ENCODE measurements at regions not wholly inside any gene's neighbourhood (a gene's known extent, or its start where the extent isn't known, plus 50 kb on each side); places are given as distances from the start of the nearest gene placed in this dataset.

DNA sequence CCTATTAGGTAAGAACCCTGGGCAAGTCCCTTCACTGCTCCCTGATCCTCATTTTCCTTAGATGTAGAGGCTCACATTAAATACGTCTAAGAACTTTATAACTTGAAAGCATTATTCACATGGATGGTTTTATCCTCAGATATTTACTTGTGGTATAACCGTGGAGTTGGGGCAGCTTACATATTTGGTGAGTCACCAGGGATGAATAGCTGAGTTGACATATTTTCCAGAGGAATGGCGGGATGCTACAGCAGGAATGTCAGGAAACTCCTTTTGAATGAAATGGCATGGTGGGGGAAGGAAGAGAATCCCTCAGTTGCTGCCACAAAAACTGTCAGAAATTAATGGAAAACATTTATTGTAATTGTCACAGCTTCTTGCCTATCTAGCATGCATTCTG, 165.3 kb upstream of the RPS6KA3 start:
- TF ChIP-seq, protein P1, sequence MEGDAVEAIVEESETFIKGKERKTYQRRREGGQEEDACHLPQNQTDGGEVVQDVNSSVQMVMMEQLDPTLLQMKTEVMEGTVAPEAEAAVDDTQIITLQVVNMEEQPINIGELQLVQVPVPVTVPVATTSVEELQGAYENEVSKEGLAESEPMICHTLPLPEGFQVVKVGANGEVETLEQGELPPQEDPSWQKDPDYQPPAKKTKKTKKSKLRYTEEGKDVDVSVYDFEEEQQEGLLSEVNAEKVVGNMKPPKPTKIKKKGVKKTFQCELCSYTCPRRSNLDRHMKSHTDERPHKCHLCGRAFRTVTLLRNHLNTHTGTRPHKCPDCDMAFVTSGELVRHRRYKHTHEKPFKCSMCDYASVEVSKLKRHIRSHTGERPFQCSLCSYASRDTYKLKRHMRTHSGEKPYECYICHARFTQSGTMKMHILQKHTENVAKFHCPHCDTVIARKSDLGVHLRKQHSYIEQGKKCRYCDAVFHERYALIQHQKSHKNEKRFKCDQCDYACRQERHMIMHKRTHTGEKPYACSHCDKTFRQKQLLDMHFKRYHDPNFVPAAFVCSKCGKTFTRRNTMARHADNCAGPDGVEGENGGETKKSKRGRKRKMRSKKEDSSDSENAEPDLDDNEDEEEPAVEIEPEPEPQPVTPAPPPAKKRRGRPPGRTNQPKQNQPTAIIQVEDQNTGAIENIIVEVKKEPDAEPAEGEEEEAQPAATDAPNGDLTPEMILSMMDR (IDR thresholded peaks at IDR 0.05; ENCODE audit: insufficient read depth, low read depth, low read length, missing control alignments) = no peak
- peak; percentile 27 for DNase-seq (ENCODE audit: low read depth)
- no peak overlapping the region for H3K4me3 ChIP-seq (ENCODE audit: low read length)

DNA sequence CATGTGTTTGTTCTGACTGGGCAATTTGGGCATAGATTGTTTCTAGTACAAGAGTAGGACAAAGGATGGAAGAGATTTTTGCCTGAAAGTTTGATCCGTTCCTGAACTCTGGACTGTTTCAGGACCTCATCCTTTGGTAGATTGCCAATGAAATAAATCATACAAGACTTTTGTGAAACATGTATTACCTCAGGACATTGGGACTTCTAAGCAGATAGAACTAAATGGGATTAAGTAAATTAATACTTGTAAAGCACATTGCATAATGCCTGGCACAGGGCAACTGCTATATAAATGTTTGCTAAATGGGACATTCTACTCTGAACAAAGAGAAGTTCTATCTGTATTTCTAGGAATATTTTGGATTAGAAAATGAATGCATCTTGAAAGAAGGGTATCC, 164.8 kb upstream of the RPS6KA3 start:
- TF ChIP-seq, protein P1 (IDR thresholded peaks at IDR 0.05; ENCODE audit: insufficient read depth, low read depth, low read length, missing control alignments) = no peak
- H3K4me3 ChIP-seq (ENCODE audit: low read length) = no peak overlapping the region
- no peak for DNase-seq (ENCODE audit: low read depth)

DNA sequence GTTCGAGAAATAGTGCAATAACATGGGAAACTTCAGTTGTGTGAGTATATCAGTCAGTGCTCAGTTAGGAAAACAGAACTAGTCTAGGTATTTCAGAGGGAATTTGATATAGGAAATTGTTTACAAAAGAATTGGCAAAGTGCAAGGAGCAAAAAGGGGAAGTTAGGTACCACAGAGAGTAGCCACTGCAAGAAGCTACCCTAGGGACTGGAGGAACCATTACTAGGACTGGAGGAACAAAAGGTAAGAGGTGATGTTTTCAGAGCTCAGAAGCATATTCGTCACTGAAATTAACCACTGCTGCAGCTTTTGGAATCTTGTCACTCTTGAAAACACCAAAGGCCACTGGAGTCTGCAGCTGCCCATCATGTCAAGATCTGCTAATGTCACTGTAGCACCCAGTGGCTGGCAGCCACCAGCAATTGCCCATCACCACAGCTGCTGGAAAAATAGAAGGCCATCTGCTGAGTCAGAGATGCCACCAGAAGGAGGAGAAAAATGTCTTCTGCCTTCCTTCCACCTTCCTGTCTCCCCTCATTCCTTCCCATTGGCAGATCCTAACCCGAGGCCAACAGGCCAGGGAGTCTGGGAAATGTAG, 160.6 kb upstream of the RPS6KA3 start:
- TF ChIP-seq, protein P1 (IDR thresholded peaks at IDR 0.05; ENCODE audit: insufficient read depth, low read depth, low read length, missing control alignments) = no peak
- no peak for DNase-seq (ENCODE audit: low read depth)

DNA sequence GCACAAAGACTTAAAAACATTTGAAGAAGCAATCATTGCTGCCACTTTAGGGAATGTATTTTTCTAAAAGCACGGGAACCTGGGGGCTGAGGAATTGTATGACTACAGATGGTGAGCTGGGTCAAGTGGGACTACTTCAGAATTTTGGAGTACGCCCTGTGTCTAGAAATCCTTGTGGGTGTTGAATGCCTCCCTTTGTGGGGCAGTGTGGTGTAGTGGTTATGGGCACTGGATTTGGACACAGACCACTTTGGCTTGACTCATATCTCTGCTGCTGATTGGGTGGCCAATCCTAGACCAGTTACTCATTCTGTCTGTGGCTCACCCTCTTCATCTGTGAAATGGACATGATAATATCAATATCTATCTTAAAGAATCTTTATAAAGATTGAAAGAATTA, 155.0 kb upstream of the RPS6KA3 start:
- TF ChIP-seq, protein P1 (IDR thresholded peaks at IDR 0.05; ENCODE audit: insufficient read depth, low read depth, low read length, missing control alignments) = no peak
- H3K4me3 ChIP-seq (ENCODE audit: low read length) = no peak overlapping the region
- no peak for DNase-seq (ENCODE audit: low read depth)

More for the DNA sequence above, 160.6 kb upstream of the RPS6KA3 start:
- H3K4me3 ChIP-seq (ENCODE audit: low read length) = no peak overlapping the region

- TF ChIP-seq, protein P1 (IDR thresholded peaks at IDR 0.05; ENCODE audit: insufficient read depth, low read depth, low read length, missing control alignments) = no peak
- DNase-seq (ENCODE audit: low read depth) = no peak
- H3K4me3 ChIP-seq (ENCODE audit: low read length) = no peak overlapping the region
These were observed 154.6 kb upstream of the RPS6KA3 start for GRCh38 chrX:20421275-20421674.

DNA sequence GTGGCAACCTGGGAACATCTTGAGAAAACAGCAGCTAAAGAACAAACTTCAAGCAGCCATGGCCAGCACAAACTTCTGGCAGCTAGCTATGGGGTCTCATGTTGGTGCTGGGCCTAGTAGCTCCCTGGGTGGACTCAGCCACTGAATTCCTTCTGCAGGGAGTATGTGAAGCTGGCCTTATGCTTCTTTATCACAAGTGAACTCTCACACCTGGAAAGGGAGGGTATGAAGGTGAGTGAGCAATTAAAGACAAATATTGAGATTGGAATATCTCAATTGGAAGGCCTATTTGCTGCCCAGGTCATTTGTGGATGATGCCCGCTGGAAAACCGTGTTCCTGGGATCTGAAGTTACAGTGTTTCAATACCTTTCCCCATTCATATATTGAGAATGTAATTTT, 153.3 kb upstream of the RPS6KA3 start:
- TF ChIP-seq, protein P1 (IDR thresholded peaks at IDR 0.05; ENCODE audit: insufficient read depth, low read depth, low read length, missing control alignments) = no peak
- no peak for DNase-seq (ENCODE audit: low read depth)
- no peak overlapping the region for H3K4me3 ChIP-seq (ENCODE audit: low read length)
